ENCODE measurements at regions not wholly inside any gene's neighbourhood (a gene's known extent, or its start where the extent isn't known, plus 50 kb on each side); places are given as distances from the start of the nearest gene placed in this dataset.
"Not testable (repeated sequence)": the region's sequence is repeated elsewhere in the genome, so short reads cannot be mapped to it uniquely, and the experiment has no call there.

GRCh38 chr12:33041562-33041961, 145.0 kb upstream of the PKP2 start:
- DNase-seq (ENCODE audit: low spot score): no peak

- not testable (repeated sequence) for DNase-seq (ENCODE audit: low spot score)
These were observed 137.4 kb upstream of the PKP2 start for GRCh38 chr12:33033999-33034398.

GRCh38 chr12:33026791-33027190, 130.2 kb upstream of the PKP2 start:
- no peak for DNase-seq (ENCODE audit: low spot score)

- not testable (repeated sequence) for DNase-seq (ENCODE audit: low spot score)
These were observed 126.1 kb upstream of the PKP2 start for GRCh38 chr12:33022724-33023123.

- DNase-seq (ENCODE audit: low spot score): not testable (repeated sequence)
These were observed 120.5 kb upstream of the PKP2 start for GRCh38 chr12:33017029-33017428.

- DNase-seq (ENCODE audit: low spot score): no peak
These were observed 115.6 kb upstream of the PKP2 start for GRCh38 chr12:33012226-33012625.

- DNase-seq (ENCODE audit: low spot score): no peak
These were observed 109.5 kb upstream of the PKP2 start for GRCh38 chr12:33006106-33006505.

- no peak for DNase-seq (ENCODE audit: low spot score)
These were observed 103.4 kb upstream of the PKP2 start for GRCh38 chr12:33000016-33000415.

GRCh38 chr12:32997471-32997870, 100.9 kb upstream of the PKP2 start:
- no peak for DNase-seq (ENCODE audit: low spot score)

- no peak for DNase-seq (ENCODE audit: low spot score)
These were observed 99.0 kb upstream of the PKP2 start for GRCh38 chr12:32995623-32996022.

GRCh38 chr12:32993404-32993803, 96.8 kb upstream of the PKP2 start:
- DNase-seq (ENCODE audit: low spot score): no peak

GRCh38 chr12:32989705-32990104, 93.1 kb upstream of the PKP2 start:
- no peak for DNase-seq (ENCODE audit: low spot score)

GRCh38 chr12:32988982-32989381, 92.4 kb upstream of the PKP2 start:
- no peak for DNase-seq (ENCODE audit: low spot score)

- DNase-seq (ENCODE audit: low spot score): no peak
These were observed 90.9 kb upstream of the PKP2 start for GRCh38 chr12:32987512-32987911.

- DNase-seq (ENCODE audit: low spot score): peak; percentile 14
These were observed 87.4 kb upstream of the PKP2 start for GRCh38 chr12:32983968-32984367.

GRCh38 chr12:32983332-32983731, 86.8 kb upstream of the PKP2 start:
- no peak for DNase-seq (ENCODE audit: low spot score)

GRCh38 chr12:32981139-32981538, 84.6 kb upstream of the PKP2 start:
- DNase-seq (ENCODE audit: low spot score): no peak

GRCh38 chr12:32975122-32975521, 78.5 kb upstream of the PKP2 start:
- DNase-seq (ENCODE audit: low spot score): no peak

GRCh38 chr12:32970465-32971110, 74.0 kb upstream of the PKP2 start:
- no peak for DNase-seq (ENCODE audit: low spot score)

GRCh38 chr12:32964981-32965585, 68.5 kb upstream of the PKP2 start:
- no peak for DNase-seq (ENCODE audit: low spot score)

- DNase-seq (ENCODE audit: low spot score): peak; percentile 35
These were observed 59.8 kb upstream of the PKP2 start for GRCh38 chr12:32956418-32956817.

- DNase-seq (ENCODE audit: low spot score): no peak
These were observed 56.1 kb upstream of the PKP2 start for GRCh38 chr12:32952681-32953080.

GRCh38 chr12:32949815-32950214, 53.2 kb upstream of the PKP2 start:
- DNase-seq (ENCODE audit: low spot score): no peak

All from HT-29 (cell line).